Nephron (organoid): ENCODE measurements at regions not wholly inside any gene's neighbourhood (a gene's known extent, or its start where the extent isn't known, plus 50 kb on each side); places are given as distances from the start of the nearest gene placed in this dataset.

ENCODE experiments used
- H3K27ac Mint-ChIP-seq, 3 experiments: 2 replicates each; pipeline ENCODE4 v1.8.0; 2020; ENCODE audit warnings: mixed read lengths in 3 of 3, mild to moderate bottlenecking in 2 of 3, moderate library complexity in 1 of 3
- H3K27me3 Mint-ChIP-seq: 2 replicates; pipeline ENCODE4 v1.8.0; 2021; ENCODE audit warnings: low read depth, mild to moderate bottlenecking, moderate library complexity, mixed read lengths
- H3K36me3 Mint-ChIP-seq: 2 replicates; pipeline ENCODE4 v1.8.0; 2020; ENCODE audit warnings: low read depth, mixed read lengths
- H3K4me1 Mint-ChIP-seq: 2 replicates; pipeline ENCODE4 v1.8.0; 2020; ENCODE audit warnings: mixed read lengths
- H3K4me3 Mint-ChIP-seq, 3 experiments: 2 replicates each; pipeline ENCODE4 v1.8.0; 2020; ENCODE audit warnings: mild to moderate bottlenecking in 3 of 3, mixed read lengths in 3 of 3, moderate library complexity in 2 of 3
- H3K9me3 Mint-ChIP-seq: 2 replicates; pipeline ENCODE4 v1.8.0; 2020; ENCODE audit warnings: mixed read lengths
- CTCF ChIP-seq, 3 experiments: fragments of 200-600 bp; sonication (generic); IDR thresholded peaks; one replicate each; pipeline ENCODE4 v1.5.0; 2021; ENCODE audit warnings: antibody characterized with exemption in 3 of 3; ENCODE audit not compliant: unreplicated experiment in 3 of 3

GRCh38 chr4:59825104-59825503, 1375.0 kb upstream of the ADGRL3 start:
- no peaks in the 10 kb centered on the region for H3K36me3 Mint-ChIP-seq
- no peak overlapping the region for H3K27ac Mint-ChIP-seq
- TF ChIP-seq CTCF (IDR thresholded peaks at IDR 0.05; ENCODE audit: unreplicated experiment in 3 of 3) = no peak
- no peaks in the 10 kb centered on the region for H3K4me1 Mint-ChIP-seq
- H3K27me3 Mint-ChIP-seq = no peaks in the 10 kb centered on the region
- no peak overlapping the region for H3K4me3 Mint-ChIP-seq
- no peaks in the 10 kb centered on the region for H3K9me3 Mint-ChIP-seq

GRCh38 chr4:59831746-59832145, 1368.4 kb upstream of the ADGRL3 start:
- H3K27ac Mint-ChIP-seq = no peak overlapping the region
- H3K4me3 Mint-ChIP-seq = no peak overlapping the region
- no peak for TF ChIP-seq CTCF (IDR thresholded peaks at IDR 0.05; ENCODE audit: unreplicated experiment in 3 of 3)

GRCh38 chr4:59834943-59835342, 1365.2 kb upstream of the ADGRL3 start:
- no peaks in the 10 kb centered on the region for H3K9me3 Mint-ChIP-seq
- H3K27me3 Mint-ChIP-seq = no peaks in the 10 kb centered on the region
- H3K36me3 Mint-ChIP-seq = no peaks in the 10 kb centered on the region
- H3K4me3 Mint-ChIP-seq = no peak overlapping the region
- H3K27ac Mint-ChIP-seq = no peak overlapping the region
- no peak for TF ChIP-seq CTCF (IDR thresholded peaks at IDR 0.05; ENCODE audit: unreplicated experiment in 3 of 3)
- no peaks in the 10 kb centered on the region for H3K4me1 Mint-ChIP-seq

More at GRCh38 chr4:59831746-59832145, 1368.4 kb upstream of the ADGRL3 start:
- Mint-ChIP-seq H3K27me3 (no peaks in the 10 kb centered on the region), H3K9me3 (no peaks in the 10 kb centered on the region), H3K36me3 (no peaks in the 10 kb centered on the region), H3K4me1 (no peaks in the 10 kb centered on the region)

- no peak for TF ChIP-seq CTCF (IDR thresholded peaks at IDR 0.05; ENCODE audit: unreplicated experiment in 3 of 3)
- Mint-ChIP-seq H3K4me3 (no peak overlapping the region), H3K9me3 (no peaks in the 10 kb centered on the region), H3K36me3 (no peaks in the 10 kb centered on the region), H3K4me1 (no peaks in the 10 kb centered on the region), H3K27me3 (no peaks in the 10 kb centered on the region), H3K27ac (no peak overlapping the region)
These were observed 1362.4 kb upstream of the ADGRL3 start for GRCh38 chr4:59837751-59838150.

GRCh38 chr4:59838236-59838635, 1361.9 kb upstream of the ADGRL3 start:
- H3K27me3 Mint-ChIP-seq = no peaks in the 10 kb centered on the region
- no peaks in the 10 kb centered on the region for H3K36me3 Mint-ChIP-seq
- no peak overlapping the region for H3K4me3 Mint-ChIP-seq
- TF ChIP-seq CTCF (IDR thresholded peaks at IDR 0.05; ENCODE audit: unreplicated experiment in 3 of 3) = no peak
- peaks cover 2% of the 10 kb centered on the region for H3K9me3 Mint-ChIP-seq
- no peak overlapping the region for H3K27ac Mint-ChIP-seq
- no peaks in the 10 kb centered on the region for H3K4me1 Mint-ChIP-seq

GRCh38 chr4:59841698-59842097, 1358.4 kb upstream of the ADGRL3 start:
- H3K4me1 Mint-ChIP-seq = no peaks in the 10 kb centered on the region
- H3K36me3 Mint-ChIP-seq = no peaks in the 10 kb centered on the region
- H3K27ac Mint-ChIP-seq = no peak overlapping the region
- H3K27me3 Mint-ChIP-seq = no peaks in the 10 kb centered on the region
- no peak for TF ChIP-seq CTCF (IDR thresholded peaks at IDR 0.05; ENCODE audit: unreplicated experiment in 3 of 3)
- no peak overlapping the region for H3K4me3 Mint-ChIP-seq
- H3K9me3 Mint-ChIP-seq = peaks cover 23% of the 10 kb centered on the region
